Choroid plexus epithelial cell (primary cell): ENCODE measurements at regions not wholly inside any gene's neighbourhood (a gene's known extent, or its start where the extent isn't known, plus 50 kb on each side); places are given as distances from the start of the nearest gene placed in this dataset.

Experiments
- DNase-seq: peaks from one replicate; pipeline ENCODE4 v3.0.0-alpha.2; 2010; ENCODE audit warnings: low read depth
- H3K4me3 ChIP-seq: 2 replicates; pipeline ENCODE4 v1.5.1; 2011; ENCODE audit warnings: low read depth, mild to moderate bottlenecking, control low read depth, low read length, moderate library complexity
- TF ChIP-seq, protein P1 (sequence below): conservative IDR thresholded peaks from 2 replicates; pipeline ENCODE4 v1.5.1; 2011; ENCODE audit warnings: low read depth, mild to moderate bottlenecking, control low read depth, inconsistent platforms, low read length, moderate library complexity

DNA sequence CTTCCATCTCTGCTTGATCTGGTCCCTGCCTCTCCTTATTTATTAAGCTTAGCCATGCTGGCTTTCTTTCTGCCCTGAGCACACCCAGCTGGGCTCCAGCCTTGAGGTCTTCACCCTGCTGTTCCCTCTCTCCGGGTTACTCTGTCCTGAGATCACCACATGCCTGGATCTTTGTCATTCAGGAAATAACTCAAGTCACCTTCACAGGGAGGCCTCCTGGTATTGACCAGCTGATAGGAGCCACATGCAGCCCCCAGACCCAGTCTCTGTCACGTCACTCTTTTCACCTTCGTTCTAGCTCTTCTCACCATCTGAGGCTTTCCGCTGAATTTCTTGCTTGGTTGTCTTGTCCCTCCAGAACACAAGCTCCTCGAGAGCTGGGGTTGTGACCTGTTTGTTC is 114.4 kb downstream of the TSN start:
- TF ChIP-seq, protein P1, sequence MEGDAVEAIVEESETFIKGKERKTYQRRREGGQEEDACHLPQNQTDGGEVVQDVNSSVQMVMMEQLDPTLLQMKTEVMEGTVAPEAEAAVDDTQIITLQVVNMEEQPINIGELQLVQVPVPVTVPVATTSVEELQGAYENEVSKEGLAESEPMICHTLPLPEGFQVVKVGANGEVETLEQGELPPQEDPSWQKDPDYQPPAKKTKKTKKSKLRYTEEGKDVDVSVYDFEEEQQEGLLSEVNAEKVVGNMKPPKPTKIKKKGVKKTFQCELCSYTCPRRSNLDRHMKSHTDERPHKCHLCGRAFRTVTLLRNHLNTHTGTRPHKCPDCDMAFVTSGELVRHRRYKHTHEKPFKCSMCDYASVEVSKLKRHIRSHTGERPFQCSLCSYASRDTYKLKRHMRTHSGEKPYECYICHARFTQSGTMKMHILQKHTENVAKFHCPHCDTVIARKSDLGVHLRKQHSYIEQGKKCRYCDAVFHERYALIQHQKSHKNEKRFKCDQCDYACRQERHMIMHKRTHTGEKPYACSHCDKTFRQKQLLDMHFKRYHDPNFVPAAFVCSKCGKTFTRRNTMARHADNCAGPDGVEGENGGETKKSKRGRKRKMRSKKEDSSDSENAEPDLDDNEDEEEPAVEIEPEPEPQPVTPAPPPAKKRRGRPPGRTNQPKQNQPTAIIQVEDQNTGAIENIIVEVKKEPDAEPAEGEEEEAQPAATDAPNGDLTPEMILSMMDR: no peak
- no peak for DNase-seq
- no peak overlapping the region for H3K4me3 ChIP-seq

DNA sequence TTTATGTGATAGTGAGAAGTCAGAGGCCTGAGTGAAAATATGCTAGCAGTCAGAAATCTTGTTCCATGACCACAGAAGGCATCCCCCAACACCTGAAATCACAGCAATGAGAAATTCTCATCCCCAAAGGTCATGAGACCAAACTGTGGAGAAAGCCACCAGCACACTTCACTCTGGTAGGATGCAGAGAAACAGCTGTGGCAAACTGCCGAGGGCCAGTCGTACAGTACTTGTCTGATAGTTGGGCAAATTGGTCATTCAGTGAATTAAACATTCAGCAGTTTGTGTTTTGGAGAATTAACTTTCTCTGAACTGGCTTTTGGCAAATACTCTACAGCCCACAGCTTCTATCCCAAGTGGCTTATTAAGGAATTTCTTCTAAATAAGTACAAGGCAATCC is 117.2 kb downstream of the TSN start:
- TF ChIP-seq, protein P1: no peak
- H3K4me3 ChIP-seq: no peak overlapping the region
- no peak for DNase-seq

DNA sequence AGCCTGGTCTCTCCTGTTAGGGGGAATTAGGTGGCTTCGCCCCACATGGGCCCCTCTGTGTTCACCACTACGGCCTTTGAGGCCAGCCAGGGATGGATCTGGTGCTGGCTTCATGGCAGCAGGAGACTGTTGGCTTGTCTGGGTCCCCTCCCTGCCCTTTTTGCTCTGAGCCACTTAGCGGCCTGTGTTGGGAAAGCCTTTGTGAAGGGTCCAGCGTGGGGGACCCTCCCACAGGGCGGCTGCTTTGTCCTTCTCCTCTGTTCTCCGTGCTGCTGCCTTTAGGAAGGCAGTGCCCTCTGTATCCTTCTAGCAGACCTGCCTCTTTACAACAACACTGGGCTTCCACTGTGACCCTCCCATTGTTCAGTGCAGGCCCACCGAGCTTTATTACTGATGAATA is 118.4 kb downstream of the TSN start:
- TF ChIP-seq, protein P1: no peak
- H3K4me3 ChIP-seq: no peak overlapping the region
- DNase-seq: no peak

DNA sequence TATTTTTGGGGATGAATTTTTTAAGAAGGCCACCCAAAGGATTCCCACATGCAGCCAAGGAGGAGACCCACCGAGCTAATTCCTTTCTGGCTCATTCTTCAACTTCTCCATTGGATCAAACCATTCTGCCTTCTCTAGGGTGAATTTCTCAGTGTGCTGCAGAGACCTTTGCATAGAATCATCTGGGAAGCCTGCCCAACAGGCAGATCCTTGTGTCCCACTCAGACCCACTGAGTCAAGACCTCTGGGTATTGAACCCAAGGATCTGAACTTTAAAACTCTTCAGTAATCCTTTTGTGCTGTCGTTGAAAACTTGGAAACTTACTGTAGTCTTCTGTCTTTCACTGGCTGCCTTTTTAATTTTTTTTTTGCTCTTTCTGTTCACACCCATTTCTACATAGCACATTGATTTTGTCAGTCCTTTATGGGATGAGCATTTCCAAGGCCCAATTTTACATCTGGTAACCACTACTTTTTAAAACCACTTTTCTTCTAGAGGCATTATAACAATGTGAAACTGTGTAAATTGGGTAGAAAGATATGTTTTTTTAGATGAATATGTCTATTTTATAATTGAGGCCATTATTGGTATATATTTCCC is 120.2 kb downstream of the TSN start:
- no peak for DNase-seq
- no peak overlapping the region for H3K4me3 ChIP-seq
- TF ChIP-seq, protein P1: no peak

DNA sequence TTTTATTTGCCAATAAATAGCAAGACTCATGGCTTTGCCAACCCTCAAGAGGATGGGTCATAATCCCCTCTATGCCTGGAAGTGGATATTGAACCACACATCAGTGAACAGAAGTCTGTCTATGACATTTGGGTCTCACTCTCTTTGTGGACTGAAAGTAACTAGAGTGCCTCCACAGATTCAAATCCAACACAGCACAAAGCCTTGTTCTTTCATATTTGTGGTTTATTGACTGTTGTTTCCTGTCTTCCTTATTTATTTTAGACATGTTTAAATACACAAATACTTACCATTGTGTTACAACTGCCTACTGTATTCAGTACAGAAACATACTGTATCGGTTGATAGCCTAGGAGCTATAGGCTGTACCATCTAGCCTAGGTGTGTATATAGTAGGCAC is 121.9 kb downstream of the TSN start:
- H3K4me3 ChIP-seq: no peak overlapping the region
- no peak for DNase-seq
- TF ChIP-seq, protein P1: no peak

DNA sequence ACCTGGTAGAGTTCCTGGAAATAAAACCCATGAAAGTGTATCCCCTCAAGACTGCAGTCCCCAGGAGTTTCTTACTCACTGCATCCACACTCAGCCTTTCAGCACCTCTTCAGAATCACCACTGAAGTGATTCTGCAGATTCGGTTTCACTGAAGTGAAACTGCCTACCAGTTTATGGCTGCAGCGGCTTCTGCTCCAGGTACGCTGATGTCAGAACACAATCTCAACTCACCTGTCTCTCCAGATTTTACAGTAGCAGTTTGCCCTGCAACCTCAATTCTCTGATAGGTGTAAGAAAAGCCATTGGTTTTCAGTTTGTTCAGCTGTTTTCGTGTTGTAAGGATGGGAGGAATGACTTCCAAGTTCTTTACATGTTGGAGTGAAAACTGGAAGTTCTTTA is 124.8 kb downstream of the TSN start:
- TF ChIP-seq, protein P1: no peak
- no peak for DNase-seq
- H3K4me3 ChIP-seq: no peak overlapping the region

DNA sequence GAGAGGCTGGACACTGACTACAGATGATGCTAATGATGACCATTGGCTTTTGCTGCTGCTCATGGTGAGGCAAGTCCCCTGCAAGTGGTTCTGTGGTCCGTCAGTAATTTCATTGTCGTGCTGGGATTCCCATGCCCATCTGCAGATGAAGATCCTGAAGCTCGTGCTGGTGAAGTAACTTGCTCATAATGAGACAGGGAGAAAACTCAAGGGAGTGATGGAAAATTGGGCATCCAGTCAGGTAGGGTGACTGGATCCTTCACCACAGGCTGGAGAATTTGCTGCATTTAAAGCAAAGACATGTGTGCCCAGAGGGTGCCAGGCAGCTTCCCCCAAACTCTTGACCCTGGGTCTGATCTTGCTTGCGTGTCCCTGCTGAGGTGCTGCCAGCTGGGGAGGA is 125.6 kb downstream of the TSN start:
- DNase-seq: no peak
- TF ChIP-seq, protein P1: no peak
- H3K4me3 ChIP-seq: no peak overlapping the region
